ENCODE measurements at regions not wholly inside any gene's neighbourhood (a gene's known extent, or its start where the extent isn't known, plus 50 kb on each side); places are given as distances from the start of the nearest gene placed in this dataset.

- no peak for ATAC-seq (ENCODE audit: insufficient read depth, low read depth)
- Histone ChIP-seq H3K9me3 (ENCODE audit: insufficient read depth, low read length, severe bottlenecking) (no peaks in the 10 kb centered on the region), H3K9ac (ENCODE audit: low read depth, low read length) (no peak overlapping the region), H3K27me3 (ENCODE audit: insufficient read depth, low read length, poor library complexity) (no peaks in the 10 kb centered on the region), H3K27ac (ENCODE audit: low read length) (no peak overlapping the region), H3K36me3 (ENCODE audit: insufficient read depth, low read length) (no peaks in the 10 kb centered on the region), H2AFZ (ENCODE audit: low read depth, low read length) (no peak overlapping the region), H3K4me1 (ENCODE audit: insufficient read depth, low read length) (no peaks in the 10 kb centered on the region), H3K4me2 (ENCODE audit: insufficient read depth, low read length) (no peak overlapping the region), H3K4me3 (ENCODE audit: low read depth in 1 of 2, low read length in 2 of 2) (no peak overlapping the region), H3K79me2 (ENCODE audit: insufficient read depth, low read length) (no peaks in the 10 kb centered on the region), H4K20me1 (ENCODE audit: insufficient read depth, low read length) (no peaks in the 10 kb centered on the region)
- DNase-seq: no peak
- TF ChIP-seq CTCF (IDR thresholded peaks at IDR 0.05; ENCODE audit: borderline replicate concordance, extremely low read depth, low read length, poor library complexity, severe bottlenecking) (no peak), EZH2 (IDR thresholded peaks at IDR 0.05; ENCODE audit: borderline replicate concordance, low read depth, low read length, severe bottlenecking) (no peak)
These were observed 446.5 kb upstream of the NRP1 start for GRCh38 chr10:33780961-33781360.

GRCh38 chr10:33777223-33777622 lies 442.8 kb upstream of the NRP1 start:
- no peak for DNase-seq
- H3K79me2 ChIP-seq (ENCODE audit: insufficient read depth, low read length): no peaks in the 10 kb centered on the region

DNA sequence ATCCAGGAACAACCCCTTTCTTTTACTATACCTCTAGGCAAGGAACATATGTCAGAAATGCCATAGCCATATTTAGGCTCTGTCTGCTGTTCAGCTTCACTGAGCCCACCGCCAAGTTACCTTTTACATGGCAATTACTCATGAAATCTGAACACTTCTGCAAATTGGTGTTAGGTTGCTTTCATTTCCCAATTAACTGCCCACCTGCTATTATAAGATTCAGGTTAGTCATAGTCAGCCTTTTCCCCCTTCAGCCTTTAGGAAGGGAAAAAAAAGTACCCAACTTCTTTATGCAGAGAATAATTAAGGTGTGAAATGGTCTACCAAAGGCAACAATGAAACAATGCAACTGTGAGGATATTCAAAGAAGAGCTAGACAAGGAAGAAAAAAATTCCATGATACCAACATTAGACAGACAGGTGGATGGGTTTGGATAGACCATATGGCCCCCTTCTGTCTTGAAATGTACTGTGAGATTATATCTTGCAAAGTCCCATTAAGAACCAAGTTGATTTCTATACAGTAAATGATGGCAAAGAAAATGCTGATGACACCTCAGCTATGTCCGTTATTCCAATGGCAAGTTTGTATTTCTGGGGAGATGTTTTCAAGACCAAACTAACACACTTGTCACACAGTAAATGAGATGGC lies 442.1 kb upstream of the NRP1 start:
- no peak for TF ChIP-seq EZH2 (IDR thresholded peaks at IDR 0.05; ENCODE audit: borderline replicate concordance, low read depth, low read length, severe bottlenecking)
- TF ChIP-seq CTCF (IDR thresholded peaks at IDR 0.05; ENCODE audit: borderline replicate concordance, extremely low read depth, low read length, poor library complexity, severe bottlenecking): no peak
- ATAC-seq (ENCODE audit: insufficient read depth, low read depth) (no peak), DNase-seq (no peak)
- Histone ChIP-seq H4K20me1 (ENCODE audit: insufficient read depth, low read length) (no peaks in the 10 kb centered on the region), H3K9ac (ENCODE audit: low read depth, low read length) (no peak overlapping the region), H3K4me3 (ENCODE audit: low read depth in 1 of 2, low read length in 2 of 2) (no peak overlapping the region), H3K9me3 (ENCODE audit: insufficient read depth, low read length, severe bottlenecking) (no peaks in the 10 kb centered on the region), H3K36me3 (ENCODE audit: insufficient read depth, low read length) (no peaks in the 10 kb centered on the region), H3K79me2 (ENCODE audit: insufficient read depth, low read length) (no peaks in the 10 kb centered on the region), H2AFZ (ENCODE audit: low read depth, low read length) (no peak overlapping the region), H3K4me1 (ENCODE audit: insufficient read depth, low read length) (no peaks in the 10 kb centered on the region), H3K27me3 (ENCODE audit: insufficient read depth, low read length, poor library complexity) (no peaks in the 10 kb centered on the region), H3K4me2 (ENCODE audit: insufficient read depth, low read length) (no peak overlapping the region), H3K27ac (ENCODE audit: low read length) (no peak overlapping the region)

More at GRCh38 chr10:33777223-33777622, 442.8 kb upstream of the NRP1 start:
- Histone ChIP-seq H3K27ac (ENCODE audit: low read length) (no peak overlapping the region), H3K4me1 (ENCODE audit: insufficient read depth, low read length) (no peaks in the 10 kb centered on the region), H3K27me3 (ENCODE audit: insufficient read depth, low read length, poor library complexity) (no peaks in the 10 kb centered on the region), H4K20me1 (ENCODE audit: insufficient read depth, low read length) (no peaks in the 10 kb centered on the region), H3K9ac (ENCODE audit: low read depth, low read length) (no peak overlapping the region), H3K9me3 (ENCODE audit: insufficient read depth, low read length, severe bottlenecking) (no peaks in the 10 kb centered on the region), H2AFZ (ENCODE audit: low read depth, low read length) (no peak overlapping the region), H3K36me3 (ENCODE audit: insufficient read depth, low read length) (no peaks in the 10 kb centered on the region), H3K4me2 (ENCODE audit: insufficient read depth, low read length) (no peak overlapping the region), H3K4me3 (ENCODE audit: low read depth in 1 of 2, low read length in 2 of 2) (no peak overlapping the region)
- no peak for TF ChIP-seq EZH2 (IDR thresholded peaks at IDR 0.05; ENCODE audit: borderline replicate concordance, low read depth, low read length, severe bottlenecking)
- TF ChIP-seq CTCF (IDR thresholded peaks at IDR 0.05; ENCODE audit: borderline replicate concordance, extremely low read depth, low read length, poor library complexity, severe bottlenecking): no peak
- ATAC-seq (ENCODE audit: insufficient read depth, low read depth): no peak
